Fibroblast of skin of abdomen (primary cell): ENCODE measurements at regions not wholly inside any gene's neighbourhood (a gene's known extent, or its start where the extent isn't known, plus 50 kb on each side); places are given as distances from the start of the nearest gene placed in this dataset.
"Not testable (repeated sequence)": the region's sequence is repeated elsewhere in the genome, so short reads cannot be mapped to it uniquely, and the experiment has no call there.

Experiments
- DNase-seq: peaks from one replicate; pipeline ENCODE4 v3.0.0-alpha.2; 2013

- peak; percentile 46 for DNase-seq
Observed at GRCh38 chr2:212912445-212913103, 238.8 kb downstream of the IKZF2 start.

GRCh38 chr2:212911011-212911410 is 240.4 kb downstream of the IKZF2 start:
- no peak for DNase-seq

GRCh38 chr2:212908682-212909435 is 242.6 kb downstream of the IKZF2 start:
- DNase-seq, result no peak

- no peak for DNase-seq
Observed at GRCh38 chr2:212908031-212908430, 243.4 kb downstream of the IKZF2 start.

GRCh38 chr2:212906620-212907019 is 244.8 kb downstream of the IKZF2 start:
- no peak for DNase-seq

GRCh38 chr2:212905640-212906201 is 245.7 kb downstream of the IKZF2 start:
- DNase-seq, result no peak

GRCh38 chr2:212904646-212905045 is 246.8 kb downstream of the IKZF2 start:
- DNase-seq, result no peak

GRCh38 chr2:212903413-212903812 is 248.0 kb downstream of the IKZF2 start:
- DNase-seq, result no peak

- no peak for DNase-seq
Observed at GRCh38 chr2:212902421-212902820, 249.0 kb downstream of the IKZF2 start.

GRCh38 chr2:212901604-212902275 is 249.7 kb downstream of the IKZF2 start:
- DNase-seq, result no peak

GRCh38 chr2:212900715-212901114 is 250.7 kb downstream of the IKZF2 start:
- no peak for DNase-seq

GRCh38 chr2:212898011-212898410 is 253.4 kb downstream of the IKZF2 start:
- no peak for DNase-seq

GRCh38 chr2:212897296-212897695 is 254.1 kb downstream of the IKZF2 start:
- peak; percentile 20 for DNase-seq

- DNase-seq, result no peak
Observed at GRCh38 chr2:212894026-212894425, 257.4 kb downstream of the IKZF2 start.

- no peak for DNase-seq
Observed at GRCh38 chr2:212893216-212893615, 258.2 kb downstream of the IKZF2 start.

GRCh38 chr2:212892193-212892592 is 259.2 kb downstream of the IKZF2 start:
- DNase-seq, result peak; percentile 33

GRCh38 chr2:212891580-212891979 is 259.8 kb downstream of the IKZF2 start:
- no peak for DNase-seq

- no peak for DNase-seq
Observed at GRCh38 chr2:212882626-212883025, 268.8 kb downstream of the IKZF2 start.

GRCh38 chr2:212876556-212876955 is 274.9 kb downstream of the IKZF2 start:
- not testable (repeated sequence) for DNase-seq

GRCh38 chr2:212875950-212876349 is 275.5 kb downstream of the IKZF2 start:
- DNase-seq, result not testable (repeated sequence)

- DNase-seq, result no peak
Observed at GRCh38 chr2:212873256-212873655, 278.2 kb downstream of the IKZF2 start.

- no peak for DNase-seq
Observed at GRCh38 chr2:212871597-212871996, 279.8 kb downstream of the IKZF2 start.

- DNase-seq, result no peak
Observed at GRCh38 chr2:212864186-212864585, 287.2 kb downstream of the IKZF2 start.
